Hindlimb muscle (tissue), 1 donor: ENCODE measurements at regions not wholly inside any gene's neighbourhood (a gene's known extent, or its start where the extent isn't known, plus 50 kb on each side); places are given as distances from the start of the nearest gene placed in this dataset.

Experiments
- DNase-seq: peaks from one replicate; pipeline ENCODE4 v3.0.0-alpha.2; 2013

DNA sequence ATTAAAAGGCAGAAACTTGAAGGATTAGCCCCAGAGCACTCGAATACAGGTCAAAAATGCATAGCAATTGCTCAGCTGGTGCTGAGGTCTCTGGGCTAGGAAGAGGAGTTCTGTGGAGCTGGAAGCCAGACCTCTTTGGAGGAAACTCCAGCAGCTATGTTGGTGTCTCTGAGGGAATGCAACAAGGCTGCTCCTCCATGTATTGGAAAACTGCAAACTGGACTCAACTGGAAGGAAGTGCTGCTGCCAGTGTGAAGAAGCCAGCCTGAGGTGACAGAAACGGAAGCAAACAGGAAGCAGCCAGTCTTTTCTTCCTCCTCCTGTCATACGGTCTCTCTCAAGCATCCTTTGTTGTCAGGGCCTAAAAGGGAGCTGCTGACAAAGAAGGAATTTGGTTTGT lies 233.4 kb upstream of the FGGY start:
- no peak for DNase-seq

DNA sequence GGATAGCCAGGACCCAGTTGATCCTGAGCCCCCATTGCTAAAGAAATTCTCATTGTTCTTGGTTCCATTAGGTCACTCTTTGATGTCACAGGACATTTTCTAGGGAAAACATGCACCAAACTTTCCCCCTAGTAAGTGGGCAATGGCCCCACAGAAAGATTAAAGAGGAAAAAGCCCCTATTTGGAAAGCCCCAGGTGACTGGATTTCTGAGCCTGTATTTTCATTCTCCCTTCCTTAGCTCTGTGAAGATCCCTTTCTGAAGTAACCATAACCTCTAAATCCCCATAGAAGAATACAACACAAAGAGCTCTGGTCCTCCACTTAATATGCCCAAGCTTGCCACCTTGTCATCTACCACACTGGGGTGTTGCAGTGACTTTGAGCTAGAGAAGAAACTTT lies 232.3 kb upstream of the FGGY start:
- DNase-seq: no peak

DNA sequence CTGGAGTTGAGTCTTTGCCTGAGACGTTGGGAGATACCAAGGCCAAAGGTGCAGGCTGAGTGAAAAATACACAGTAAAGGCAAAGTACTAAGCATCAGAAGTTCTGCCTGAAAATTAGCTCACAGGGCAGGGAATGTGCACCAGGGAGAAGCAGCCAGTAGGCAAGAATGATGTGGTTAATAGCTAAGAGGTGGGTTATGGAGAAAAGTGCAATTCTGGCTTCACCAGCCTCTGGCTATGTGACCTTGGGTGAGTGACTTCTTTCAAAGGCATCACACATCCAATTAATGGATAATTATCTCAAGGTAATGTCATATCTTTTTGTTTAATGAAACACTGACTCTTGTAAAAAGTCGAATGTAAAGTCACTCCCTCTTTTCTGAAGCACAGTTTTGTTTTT lies 230.7 kb upstream of the FGGY start:
- DNase-seq: no peak

DNA sequence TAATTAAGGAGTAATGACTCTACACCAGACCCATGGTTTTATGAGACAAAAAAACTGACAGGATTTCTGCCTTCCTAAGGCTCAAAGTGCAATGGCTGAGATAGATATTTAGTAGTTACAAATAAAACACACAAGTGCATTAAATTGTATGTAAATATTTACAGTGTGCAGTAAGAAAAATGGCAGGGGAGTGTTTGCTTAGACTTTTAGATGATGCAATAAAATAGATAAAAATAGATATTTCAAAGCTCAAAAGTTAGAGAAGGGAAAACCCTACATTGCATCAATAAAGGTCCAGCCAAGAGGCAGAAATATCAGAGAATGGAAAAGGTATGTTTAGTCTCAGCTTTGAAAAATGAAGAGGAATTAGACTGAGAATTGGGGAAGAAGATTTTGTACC lies 226.3 kb upstream of the FGGY start:
- DNase-seq: no peak

DNA sequence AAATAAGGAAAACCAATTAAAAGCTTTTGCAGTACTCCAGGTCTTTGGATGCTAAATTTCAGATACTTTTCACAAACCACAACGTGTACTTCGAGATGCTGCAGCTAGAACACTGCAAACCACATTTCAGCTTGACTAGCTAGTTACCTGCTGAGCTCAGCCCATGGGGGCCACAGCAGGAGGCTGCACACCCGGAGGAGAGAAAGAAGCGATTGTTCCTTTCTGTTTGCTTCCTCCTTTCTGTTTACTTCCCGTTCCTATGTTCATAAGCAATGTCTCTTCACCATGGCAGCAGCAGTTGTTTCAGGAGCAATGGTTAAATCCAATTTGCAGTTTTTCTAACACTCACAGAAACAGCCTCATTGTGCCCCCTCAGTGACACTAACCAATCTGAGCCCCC lies 225.6 kb upstream of the FGGY start:
- no peak for DNase-seq

DNA sequence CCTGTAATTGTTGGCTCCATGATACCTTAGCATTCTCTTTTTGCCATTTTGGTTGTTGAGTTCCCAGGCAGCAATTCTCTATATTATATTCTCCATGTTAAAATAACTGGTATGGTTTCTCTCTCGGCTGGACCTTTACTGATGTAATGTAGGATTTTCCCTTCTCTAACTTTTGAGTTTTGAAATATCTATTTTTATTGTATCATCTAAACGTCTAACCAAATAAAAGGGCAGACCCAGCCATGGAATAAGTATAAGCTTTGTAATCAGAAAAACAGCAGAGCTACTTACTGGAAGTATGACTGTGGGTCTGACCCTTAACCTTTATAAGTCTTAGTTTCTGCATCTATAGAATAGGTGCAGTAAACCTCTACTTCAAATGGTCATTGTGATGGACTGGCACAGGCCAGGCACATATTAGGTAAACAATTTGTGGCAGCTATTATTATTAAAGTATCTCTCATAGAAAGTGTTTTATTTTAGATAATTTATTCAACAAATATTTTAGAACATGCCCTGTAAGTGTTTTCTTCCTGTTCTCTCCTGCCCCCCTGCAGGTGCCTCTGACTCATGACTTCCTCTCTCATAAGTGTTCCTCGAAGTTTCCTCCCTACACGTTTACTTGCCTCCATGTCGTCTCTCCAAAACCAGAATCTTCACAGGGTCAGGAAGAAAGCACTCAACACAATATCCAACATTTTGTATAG lies 224.9 kb upstream of the FGGY start:
- DNase-seq: no peak

DNA sequence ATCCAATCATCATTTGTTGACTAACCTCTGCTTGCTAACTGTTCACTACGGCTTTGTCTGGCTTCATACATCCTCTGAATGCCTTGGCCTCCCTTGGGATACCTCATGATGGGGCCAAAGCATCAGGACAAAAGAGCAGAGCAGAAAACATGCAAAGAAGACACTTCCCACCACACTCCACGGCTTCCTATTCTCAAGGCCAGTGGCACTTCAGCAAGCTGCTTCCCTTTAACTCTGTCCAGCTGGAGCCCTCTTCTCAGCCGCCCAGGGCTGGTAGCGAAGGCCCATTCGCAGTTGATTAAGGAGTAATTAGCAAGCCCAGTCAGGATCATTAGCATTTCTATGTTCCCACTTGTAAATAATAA lies 224.3 kb upstream of the FGGY start:
- DNase-seq: no peak

DNA sequence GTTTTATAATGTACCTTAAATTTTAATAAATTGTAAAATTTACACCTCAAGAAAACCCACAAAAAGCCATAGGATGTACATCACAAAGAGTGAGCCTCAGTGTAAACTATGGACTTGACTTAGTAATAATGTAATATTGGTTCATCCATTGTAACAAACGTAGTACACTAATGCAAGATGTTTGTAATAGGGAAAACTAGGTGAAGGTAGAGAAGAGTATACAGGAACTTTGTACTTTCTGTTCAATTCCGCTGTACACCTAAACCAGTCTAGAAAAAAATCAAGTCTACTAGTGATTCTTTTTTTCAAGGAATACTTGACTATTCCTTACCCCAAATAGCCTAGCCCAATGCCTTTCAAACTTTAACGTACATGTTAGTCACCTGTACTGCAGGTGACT lies 222.3 kb upstream of the FGGY start:
- DNase-seq: no peak

DNA sequence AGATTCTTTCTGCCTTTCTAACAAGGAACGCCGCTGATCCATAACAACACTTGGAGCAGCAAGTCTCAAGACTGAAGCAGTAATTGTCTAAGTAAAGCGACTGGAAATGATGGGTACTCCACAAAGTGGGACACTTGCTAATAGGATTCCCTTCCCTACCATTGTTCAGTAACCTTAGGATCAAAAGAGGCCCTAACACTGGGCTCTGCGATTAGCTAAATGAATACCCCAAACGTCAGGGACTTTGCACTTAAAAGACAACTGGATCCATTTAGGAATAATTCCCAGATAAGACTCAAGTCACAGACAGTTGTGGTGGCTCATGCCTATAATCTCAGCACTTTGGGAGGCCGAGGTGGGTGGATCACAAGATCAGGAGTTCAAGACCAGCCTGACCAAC lies 221.9 kb upstream of the FGGY start:
- no peak for DNase-seq

DNA sequence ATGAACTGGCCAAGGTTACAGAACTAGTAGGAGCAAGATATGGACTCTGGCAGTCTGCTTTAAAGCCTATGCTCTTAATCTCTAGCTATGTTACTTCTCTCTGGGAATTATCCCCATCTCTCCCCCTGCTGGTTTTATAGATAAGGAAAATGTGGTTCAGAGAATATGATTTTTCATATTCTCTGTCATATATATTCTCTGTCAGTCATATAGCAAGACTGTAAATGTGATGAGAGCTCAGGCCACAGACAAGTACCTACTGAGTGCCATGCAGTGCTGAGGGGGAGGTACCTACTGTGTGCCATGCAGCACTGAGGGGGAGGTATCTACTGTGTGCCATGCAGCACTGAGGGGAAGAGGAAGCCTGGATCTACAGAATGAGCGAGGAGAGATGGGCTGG lies 220.3 kb upstream of the FGGY start:
- DNase-seq: no peak

DNA sequence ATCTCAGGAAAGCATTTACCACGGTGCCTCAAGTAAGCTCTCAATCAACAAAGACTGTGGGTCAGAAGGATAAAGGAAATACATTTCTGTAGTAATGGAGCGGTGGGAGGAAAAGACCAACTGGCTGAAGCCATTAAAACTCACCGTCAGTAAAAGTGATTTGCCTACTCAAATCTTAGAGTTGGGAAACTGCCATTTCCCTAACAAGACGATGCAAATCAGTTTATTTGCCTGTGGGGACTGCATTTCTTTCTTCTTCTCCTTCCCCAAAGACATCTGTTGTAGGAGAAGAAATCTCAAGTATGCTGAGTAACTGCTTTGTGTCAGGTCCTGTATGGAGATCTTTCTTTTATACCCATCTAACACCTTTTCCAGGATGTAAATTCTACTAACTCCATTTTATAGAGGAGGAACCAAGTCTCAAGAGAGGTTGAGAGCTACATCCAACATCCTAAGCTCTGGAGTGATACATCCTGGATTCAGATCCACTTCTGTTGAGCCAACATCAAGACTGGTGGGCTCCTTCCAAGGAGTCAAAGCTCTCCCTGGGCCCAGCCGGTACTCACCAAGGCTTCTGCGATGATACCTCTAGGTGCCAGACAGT lies 219.3 kb upstream of the FGGY start:
- no peak for DNase-seq

DNA sequence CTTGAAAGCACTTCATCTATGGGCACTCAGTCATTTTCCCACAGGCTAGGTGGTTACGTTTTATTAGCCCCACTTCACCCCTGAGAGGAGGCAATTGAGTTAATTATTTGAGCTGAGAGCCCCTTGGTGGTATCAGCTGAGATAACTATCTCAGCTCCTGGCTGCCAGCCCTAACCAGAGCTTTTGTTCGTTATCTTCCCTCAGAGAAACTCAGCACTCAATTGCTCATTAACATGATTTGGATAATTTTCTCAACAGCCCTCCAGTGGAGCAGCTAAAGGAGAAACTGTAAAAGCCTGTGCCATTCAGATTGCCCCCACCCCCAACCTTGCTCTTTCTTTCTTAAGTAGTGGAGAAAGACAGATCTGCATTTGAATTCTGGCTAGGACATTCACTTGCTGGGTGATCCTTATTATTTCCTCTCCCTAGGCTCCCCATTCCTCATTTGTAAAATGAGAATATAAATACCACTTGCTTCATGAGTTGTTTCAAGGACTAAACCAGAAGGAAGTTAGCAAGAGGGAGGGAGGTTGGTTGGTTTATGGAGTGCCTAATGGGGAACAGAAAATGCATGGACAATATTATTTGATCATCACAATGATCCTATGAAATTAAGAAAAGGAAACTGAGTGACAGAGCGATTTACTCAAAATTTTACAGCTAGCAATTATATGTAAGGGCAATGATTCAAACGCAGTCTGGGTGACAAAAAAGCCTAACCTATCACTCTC lies 218.7 kb upstream of the FGGY start:
- no peak for DNase-seq

DNA sequence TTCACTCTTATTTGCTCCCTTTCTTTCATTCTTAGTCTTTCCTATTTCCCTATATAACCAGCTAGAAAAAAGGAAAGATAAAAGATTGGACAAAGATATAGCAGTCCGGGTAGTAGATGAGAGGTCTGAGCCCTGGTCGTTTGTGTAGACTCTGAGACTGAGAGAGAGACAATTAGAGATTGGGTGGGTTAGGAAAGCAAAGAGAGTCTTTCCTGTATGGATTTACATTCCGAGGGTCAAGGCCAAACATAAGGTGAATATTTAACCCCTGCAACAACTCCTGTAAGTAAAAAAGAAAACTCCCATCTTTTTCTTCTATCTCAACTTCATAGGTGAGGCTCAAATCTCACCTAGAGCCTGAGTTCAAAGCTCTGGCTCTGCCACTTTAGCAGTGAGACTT lies 218.0 kb upstream of the FGGY start:
- DNase-seq: no peak

DNA sequence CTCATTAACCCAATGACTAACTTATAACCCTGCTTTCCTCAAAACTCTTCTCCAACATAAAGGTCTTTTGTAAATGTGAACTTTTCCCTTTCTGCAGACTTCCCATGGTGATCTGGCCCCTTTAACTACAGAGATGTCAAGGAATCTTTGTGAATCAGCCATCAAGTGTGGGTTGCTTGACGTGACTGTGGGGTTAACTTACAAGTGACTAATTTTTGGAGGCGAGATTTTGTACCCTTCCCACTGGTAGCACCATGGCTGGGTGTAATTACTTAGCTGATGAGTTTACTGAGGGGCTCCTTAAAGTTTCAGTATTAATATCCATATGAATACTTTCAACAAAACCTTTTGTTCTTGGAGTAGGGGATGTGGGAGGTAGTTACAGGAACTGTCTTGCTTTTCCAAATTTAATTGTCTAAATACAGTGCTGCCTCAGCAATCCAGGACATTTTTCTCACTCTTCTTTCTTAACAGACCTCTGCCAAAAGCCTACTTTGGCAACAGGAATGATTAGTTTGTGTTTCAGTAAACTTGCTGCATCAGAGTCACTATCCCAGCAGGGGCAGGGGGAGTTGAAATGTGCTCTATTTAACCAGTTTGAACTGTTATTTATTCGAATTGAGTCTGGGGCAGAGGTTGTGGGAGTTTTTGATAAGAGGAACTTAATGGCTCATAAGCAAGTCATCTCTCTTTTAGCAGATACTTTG lies 217.3 kb upstream of the FGGY start:
- DNase-seq: no peak

DNA sequence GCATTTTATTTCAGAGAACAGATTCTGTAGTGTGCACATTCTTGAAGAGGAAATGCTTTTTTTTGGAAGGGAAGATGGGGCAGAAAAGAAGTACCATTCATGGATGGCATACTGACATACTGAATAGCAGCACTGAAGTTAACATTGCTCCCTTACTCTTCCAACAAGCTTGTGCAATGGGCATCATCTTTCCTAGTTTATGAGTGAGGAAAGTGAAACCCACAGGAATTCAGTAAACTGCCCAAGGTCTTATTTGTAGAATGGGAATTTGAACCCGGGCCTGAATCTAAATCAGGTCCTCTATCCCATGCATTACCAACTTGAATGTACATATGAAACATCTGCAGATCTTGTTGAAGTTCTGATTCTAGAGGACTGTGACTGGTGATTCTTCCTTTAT lies 215.7 kb upstream of the FGGY start:
- no peak for DNase-seq

DNA sequence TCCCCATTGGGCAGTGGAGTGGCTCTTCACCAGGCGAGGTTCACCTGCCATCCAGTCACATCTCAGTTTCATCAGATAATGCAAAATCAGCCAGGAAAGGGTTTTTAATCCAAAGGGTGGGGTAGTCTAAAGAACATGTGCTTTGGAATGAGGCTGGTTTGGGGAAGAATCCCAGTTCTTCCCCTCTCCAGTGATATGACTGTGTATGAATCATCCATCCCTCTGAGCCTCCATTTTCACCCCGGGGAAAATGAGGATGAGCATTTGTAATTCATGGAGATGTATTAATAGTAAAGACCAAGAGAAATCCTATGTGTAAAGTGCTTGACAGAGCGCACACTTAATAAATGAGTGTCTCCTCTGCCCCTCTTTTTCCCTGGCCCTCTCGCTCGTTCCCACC lies 215.1 kb upstream of the FGGY start:
- DNase-seq: no peak

DNA sequence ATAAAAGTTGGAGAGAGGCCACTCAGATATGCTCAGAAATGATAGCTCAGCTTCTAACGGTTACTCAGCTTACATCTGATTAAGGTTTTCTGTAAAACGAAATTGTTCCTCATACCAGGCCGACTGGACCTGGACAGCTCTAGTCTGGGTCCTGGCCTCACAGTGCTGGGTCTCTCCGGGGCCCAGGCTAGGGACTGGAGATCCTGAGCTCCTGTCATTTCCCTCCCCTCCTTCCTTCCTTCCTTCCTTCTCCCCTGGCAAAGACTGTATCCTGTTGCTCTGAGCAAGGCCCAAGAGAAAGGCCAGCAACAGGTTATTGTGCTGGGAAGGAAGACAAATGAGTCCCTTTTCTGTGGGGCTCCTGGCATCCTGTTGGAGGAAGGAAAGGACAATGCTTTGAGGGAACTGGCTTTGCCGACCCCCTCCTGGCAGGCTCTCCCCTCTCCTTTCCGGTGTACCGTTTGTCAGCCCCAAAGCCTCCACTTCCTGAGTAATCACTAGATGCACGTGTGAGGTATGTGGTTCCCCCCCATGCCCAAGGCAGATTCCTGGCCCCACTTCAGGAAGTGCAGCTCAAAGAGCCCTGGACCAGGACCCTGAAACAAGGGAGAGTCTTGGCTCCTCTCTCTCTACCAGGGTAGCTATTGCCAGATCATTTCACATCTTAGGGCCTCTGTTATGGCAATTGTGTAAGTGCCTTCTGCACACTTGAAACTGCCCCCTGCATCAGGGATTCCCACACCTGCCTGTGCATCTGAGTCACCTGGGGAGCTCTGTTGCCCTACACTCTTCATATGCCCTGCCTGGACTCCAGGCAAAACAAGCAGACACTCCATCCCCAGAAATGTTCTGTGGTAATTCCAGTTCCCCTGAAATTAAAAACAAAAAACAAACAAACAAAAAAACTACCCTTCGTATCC lies 212.7 kb upstream of the FGGY start:
- no peak for DNase-seq

DNA sequence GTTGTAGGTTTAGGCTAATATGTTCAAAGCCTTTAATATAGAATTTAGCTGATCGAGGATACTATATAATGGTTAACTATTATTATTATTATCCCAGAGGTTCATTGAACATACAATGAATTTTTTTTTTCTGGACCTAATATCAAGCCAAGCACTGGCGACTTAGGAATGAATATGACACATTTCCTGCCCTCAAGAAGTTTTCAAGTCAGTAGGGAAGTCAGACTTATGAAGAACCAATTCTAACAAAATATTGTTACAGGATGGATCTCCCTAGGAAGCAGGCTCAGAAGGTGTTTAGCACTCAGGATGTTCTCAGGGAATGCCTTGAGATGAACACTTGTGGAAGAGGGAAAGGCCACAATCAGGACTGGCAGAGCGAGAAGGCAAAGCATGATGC lies 211.8 kb upstream of the FGGY start:
- DNase-seq: no peak

DNA sequence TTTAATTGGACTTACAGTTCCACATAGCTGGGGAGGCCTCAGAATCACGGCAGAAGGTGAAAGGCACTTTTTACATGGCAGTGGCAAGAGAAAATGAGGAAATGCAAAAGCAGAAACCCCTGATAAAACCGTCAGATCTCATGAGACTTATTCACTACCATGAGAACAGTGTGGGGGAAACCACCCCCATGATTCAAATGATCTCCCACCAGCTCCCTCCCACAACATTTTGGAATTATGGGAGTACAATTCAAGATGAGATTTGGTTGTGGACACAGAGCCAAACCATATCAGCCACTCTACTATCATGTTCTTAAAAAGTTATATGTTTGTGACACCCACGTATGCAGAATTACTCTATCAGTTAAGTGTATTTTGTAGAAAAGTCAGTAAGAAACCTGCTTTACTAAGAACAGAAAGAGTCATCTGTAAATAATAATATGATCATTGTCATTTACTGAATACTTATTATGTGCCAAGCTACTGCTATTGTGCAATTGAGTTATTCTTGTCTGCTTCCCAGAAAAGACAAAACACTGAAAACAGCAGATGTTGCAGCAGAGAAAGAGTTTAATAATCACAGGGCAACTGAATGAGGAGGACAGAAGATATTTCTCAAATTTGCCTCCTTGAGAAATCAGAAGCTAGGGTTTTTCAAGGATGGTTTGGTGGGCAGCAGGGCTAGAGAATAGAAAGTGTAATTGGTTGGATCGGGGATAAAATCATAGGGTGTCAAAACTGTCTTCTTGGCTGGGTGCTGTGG lies 207.7 kb upstream of the FGGY start:
- DNase-seq: no peak

DNA sequence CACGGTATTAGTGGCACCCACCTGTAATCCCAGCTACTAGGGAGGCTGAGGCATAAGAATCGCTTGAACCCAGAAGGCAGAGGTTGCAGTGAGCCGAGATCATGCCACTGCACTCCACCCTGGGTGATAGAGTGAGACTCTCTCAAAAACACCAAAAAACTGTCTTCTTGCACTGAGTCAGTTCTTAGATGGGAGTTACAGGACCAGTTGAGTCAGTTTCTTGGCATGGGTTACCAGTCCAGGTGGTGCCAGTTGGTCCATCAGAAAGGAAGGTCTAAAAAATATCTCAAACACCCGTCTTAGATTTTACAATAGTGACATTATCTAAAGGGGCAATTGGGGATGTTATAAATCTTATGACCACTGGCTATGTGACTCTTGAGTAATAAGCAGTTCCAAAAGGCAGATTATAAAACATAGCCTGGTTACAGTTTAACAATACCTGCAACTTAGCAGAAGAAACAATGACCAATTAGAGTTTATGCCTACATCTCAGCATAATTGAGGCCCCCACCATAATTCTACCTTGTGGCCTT lies 206.9 kb upstream of the FGGY start:
- DNase-seq: no peak

DNA sequence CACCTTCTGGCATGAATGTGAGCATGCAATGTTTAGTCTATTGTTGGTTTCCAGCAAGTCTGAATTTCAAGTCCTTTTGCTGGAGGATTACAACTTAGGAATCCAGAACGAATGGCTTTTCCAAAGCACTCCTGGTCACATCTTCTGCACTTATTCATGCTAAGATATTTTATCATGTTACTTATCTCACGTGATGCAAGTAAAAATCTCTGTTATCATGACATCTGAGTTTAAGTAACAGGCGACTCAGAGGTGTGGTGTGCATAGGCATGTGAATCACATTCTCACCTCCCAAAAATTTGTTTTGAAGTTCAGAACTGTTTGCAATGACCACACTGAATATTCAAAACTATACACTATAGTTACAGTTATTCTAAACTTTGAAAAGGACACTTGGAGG lies 204.8 kb upstream of the FGGY start:
- DNase-seq: no peak

DNA sequence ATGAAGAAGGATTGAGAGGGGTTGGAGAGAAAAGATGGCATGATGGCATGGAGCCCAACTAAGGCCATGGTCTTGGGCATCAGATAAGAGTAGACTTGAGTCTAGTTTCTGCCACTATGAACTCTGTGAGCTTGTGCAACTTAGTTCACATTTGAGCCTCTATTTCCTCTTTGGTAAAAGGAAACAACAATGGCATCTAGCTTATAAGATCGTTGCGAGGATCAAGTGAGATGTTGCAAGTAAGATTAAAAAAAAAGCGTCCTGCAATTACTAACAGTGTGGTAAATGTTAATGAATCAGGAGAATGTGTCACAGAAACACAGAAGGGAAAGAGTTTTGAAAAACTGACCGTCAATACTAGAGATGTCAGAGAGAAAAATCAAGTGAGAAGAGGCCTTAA lies 202.9 kb upstream of the FGGY start:
- no peak for DNase-seq
